Ramos (cell line): ENCODE measurements at regions not wholly inside any gene's neighbourhood (a gene's known extent, or its start where the extent isn't known, plus 50 kb on each side); places are given as distances from the start of the nearest gene placed in this dataset.

ENCODE experiments used
- in situ Hi-C: fragments of 300-500 bp; cut with MboI; formaldehyde crosslinking; loops from one replicate; pipeline ENCODE4 v1.14.3; 2022; ENCODE audit warnings: low sequenced_read_pairs; ENCODE audit not compliant: unreplicated experiment

- in situ Hi-C loops, result no loop called here
These were observed 498.7 kb downstream of the NXPH1 start for GRCh38 chr7:8931906-8932646.

- in situ Hi-C loops, result no loop called here
These were observed 499.3 kb downstream of the NXPH1 start for GRCh38 chr7:8932751-8933150.

GRCh38 chr7:8937204-8937603 is 503.8 kb downstream of the NXPH1 start:
- in situ Hi-C loops, result no loop called here

DNA sequence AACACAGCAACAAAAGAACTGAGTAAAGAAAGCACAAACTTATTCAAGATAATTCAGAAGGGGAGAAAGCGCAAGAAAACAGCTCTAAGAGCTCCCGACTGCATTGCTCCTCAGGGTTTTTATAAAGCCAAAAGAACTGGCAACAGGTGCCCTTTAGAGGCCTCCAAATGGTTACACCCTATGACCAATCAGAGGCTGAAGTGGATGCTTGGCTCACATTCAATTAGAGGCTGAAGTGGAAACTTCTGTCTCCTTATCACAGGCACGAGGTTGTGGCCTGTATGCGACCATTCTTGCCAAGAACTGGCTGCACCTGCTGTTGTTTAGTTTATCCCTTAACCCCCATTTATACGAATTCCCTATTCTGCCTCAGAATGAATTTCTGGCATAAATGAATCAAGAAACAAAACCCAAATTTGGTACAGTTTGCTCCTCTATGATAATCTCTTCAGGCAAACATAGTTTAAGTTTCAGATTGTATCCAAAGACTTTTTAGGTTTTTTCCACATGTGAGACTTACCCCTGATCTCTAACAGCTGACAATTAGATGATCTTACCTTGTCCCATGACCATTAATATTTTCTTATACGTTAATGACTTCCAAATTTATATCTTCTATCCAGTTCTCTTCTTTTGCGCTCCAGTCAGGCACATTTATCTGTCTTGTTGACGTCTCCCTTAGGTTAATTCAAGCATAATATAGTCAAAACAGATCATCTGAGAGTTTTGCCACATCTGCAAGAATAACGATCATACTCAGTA is 504.8 kb downstream of the NXPH1 start:
- in situ Hi-C loops, result no loop called here

- in situ Hi-C loops, result no loop called here
These were observed 506.0 kb downstream of the NXPH1 start for GRCh38 chr7:8939446-8939845.

DNA sequence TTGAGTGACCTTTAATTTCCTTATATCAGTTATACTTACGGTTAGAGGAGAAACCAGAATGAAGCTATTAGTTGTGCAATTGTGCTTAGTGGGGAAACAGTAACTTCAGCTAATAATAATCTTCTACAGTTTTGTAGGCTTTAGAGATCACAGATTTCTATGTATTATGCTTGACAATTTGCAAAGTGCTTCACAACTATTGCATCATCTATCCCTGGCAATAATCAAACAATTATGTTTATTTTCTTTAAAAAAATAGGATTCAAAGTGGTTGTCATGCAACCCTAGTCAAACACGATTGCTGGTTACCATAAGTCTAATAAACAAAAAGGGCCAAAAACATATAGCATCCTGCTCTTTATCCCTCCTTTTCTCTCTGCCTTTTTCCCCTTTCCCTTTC is 530.3 kb downstream of the NXPH1 start:
- in situ Hi-C loops, result no loop called here

GRCh38 chr7:8965177-8965576 is 531.8 kb downstream of the NXPH1 start:
- in situ Hi-C loops, result no loop called here

DNA sequence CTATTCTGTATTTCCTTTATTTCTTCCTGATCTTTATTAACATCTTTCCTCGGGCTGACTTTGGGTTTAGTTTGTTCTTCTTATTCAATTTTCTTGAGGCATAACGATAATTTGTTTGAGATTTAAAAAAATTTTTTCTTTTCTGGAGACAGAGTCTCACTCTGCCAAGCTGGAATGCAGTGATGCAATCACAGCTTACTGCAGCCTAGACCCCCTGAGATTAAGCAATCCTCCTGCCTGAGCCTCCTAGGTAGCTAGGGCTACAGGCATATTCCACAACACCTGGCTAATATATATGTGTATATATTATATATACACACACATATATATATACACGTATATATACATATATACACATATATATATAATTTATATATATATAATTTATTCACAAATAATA is 540.2 kb downstream of the NXPH1 start:
- in situ Hi-C loops, result no loop called here

DNA sequence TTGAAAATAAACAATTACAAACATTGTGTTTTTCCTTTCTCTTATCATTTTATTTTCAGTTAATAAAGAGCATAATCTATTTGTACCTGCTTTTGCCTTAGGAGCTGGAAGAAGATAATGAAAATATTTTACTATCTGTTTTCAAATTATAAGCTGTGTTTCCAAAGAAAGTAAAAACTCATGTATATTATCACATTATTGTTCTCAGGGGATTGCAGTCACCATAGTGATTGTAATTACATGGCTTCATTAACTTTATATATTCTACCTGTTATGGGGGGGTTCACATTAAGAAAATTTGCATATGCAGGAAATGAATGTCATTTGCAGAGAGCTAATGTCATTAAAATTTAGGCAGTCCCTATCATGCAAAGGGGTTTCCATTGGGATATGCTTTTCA is 542.3 kb downstream of the NXPH1 start:
- in situ Hi-C loops, result no loop called here

GRCh38 chr7:8982338-8982992 is 549.1 kb downstream of the NXPH1 start:
- in situ Hi-C loops, result no loop called here

DNA sequence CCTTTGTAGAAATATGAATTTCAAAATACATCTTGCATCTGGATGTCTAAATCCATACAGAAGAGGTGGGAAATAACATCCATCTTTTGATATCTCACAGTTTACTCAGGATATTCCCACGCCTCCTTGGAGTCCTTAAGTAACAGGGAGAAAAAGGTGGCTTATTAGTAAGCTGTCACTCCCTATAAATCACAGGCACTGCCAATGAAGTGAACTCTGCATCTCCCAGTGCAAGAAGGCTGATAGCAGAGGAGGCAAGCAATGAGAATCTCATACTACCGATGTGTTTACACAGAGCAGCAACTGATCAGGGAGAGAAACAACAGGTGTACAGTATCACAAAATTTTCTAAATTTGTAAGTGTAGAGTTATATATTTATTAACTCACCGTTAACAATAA is 551.8 kb downstream of the NXPH1 start:
- in situ Hi-C loops, result no loop called here

DNA sequence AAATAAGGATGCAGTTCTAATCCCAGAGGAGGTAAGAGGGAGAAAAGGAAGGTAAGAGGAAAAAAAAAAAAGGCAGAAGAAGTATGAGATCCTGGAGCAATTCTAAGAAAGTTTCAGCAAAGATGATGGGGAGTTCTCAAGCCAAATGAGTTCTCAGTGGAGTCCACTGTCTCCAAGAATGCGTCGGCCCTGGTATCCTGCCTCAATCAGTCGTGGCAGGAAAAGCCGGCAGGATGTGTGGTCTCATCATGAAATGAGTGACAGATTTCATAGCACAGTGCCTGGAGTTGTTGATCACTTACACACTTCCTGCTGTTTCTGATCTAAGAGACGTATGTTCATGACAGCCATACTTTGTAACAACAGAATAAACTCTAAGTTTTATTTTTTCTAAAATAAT is 554.9 kb downstream of the NXPH1 start:
- in situ Hi-C loops, result no loop called here

- in situ Hi-C loops, result no loop called here
These were observed 557.8 kb downstream of the NXPH1 start for GRCh38 chr7:8991159-8991558.

DNA sequence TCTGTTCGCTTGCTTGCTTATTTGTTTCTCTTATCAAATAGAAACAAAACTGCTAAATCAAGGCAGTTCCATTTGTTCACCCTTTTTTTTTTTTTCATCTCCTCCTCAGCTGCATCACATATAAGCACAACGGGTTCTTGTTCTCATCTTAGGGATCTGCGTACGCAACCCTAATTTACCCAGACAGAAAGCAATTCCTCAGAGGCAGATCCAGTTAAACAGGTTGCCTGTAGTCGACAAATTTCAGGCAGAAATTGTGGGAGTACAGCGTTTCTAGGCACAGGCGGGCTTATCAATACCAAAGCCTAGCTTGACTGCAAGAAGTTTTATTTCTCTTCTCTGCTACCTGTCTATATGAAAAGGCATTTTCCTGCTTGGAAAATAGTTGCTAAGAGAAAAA is 565.4 kb downstream of the NXPH1 start:
- in situ Hi-C loops, result no loop called here

GRCh38 chr7:9013940-9014339 is 580.5 kb downstream of the NXPH1 start:
- in situ Hi-C loops, result no loop called here

- in situ Hi-C loops, result no loop called here
These were observed 583.9 kb downstream of the NXPH1 start for GRCh38 chr7:9017286-9017685.

DNA sequence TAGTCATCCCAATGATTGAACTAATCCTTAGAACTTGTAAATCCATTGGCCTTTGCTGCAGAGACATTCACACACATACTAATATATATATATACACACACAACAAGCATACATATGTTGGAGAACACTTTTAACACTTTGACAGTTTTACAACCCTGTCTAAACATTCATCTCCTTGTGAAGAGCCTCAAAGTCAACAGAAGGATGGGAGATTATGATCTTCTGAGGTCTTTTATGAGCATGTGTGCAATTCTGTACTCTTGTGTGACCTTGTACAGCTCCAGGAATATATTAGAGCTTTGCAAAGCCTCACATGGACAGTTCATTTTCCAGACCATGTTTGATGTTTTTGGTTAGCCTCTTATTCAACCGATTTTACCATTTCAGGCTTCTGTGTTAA is 589.0 kb downstream of the NXPH1 start:
- in situ Hi-C loops, result no loop called here

- in situ Hi-C loops, result no loop called here
These were observed 590.4 kb downstream of the NXPH1 start for GRCh38 chr7:9023675-9024294.

DNA sequence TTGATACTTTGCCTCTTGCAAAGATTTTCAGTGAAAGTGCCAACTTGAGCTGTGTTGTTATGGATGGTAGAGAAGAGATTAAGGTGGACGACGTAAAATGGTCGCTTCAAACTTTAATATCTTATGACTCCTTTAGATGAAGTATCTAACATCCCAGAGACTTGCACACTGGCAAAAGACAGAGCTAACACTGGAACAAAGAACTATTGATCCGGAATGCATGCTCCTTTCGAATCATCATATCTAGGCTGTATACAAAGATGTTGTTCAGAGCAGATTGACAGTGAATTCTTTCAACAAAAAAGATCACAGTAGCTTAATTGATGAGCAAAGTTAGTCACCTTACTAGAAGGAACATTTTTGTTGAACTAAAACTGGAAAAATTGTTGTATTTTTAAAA is 592.7 kb downstream of the NXPH1 start:
- in situ Hi-C loops, result no loop called here

GRCh38 chr7:9028012-9028411 is 594.6 kb downstream of the NXPH1 start:
- in situ Hi-C loops, result no loop called here
